ENCODE measurements at regions not wholly inside any gene's neighbourhood (a gene's known extent, or its start where the extent isn't known, plus 50 kb on each side); places are given as distances from the start of the nearest gene placed in this dataset.
"Not testable (repeated sequence)": the region's sequence is repeated elsewhere in the genome, so short reads cannot be mapped to it uniquely, and the experiment has no call there.

DNA sequence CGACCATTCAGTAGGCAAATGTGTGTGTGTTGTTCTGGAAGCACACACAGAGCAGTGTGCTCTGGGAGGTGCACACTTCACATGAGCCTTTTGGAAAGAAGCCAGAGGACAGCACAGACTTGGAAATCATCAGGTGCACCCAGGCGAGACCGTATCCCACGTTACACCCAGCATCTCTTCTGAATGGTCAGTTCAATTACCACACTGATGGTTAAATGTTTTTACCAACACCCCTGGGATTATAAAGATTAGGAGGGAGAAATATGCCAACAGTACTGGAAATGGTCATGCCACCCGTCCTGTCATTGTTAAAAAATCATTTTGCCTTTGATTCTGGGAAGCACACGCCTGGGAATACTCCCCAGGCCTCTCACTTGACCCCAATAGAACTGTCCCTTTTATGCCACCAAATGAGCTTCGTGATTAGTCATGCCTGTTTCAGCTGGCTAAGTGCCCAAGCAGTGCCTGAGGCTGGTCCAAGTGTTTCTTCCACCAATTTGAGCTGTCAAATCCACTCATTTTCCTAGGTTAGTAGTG is 183.7 kb downstream of the NRP2 start:
- no peak for DNase-seq (ENCODE audit: low read depth in 2 of 3, low spot score in 2 of 3)

- DNase-seq (ENCODE audit: low read depth in 2 of 3, low spot score in 2 of 3), result no peak
Observed at GRCh38 chr2:205865056-205865455, 182.8 kb downstream of the NRP2 start.

DNA sequence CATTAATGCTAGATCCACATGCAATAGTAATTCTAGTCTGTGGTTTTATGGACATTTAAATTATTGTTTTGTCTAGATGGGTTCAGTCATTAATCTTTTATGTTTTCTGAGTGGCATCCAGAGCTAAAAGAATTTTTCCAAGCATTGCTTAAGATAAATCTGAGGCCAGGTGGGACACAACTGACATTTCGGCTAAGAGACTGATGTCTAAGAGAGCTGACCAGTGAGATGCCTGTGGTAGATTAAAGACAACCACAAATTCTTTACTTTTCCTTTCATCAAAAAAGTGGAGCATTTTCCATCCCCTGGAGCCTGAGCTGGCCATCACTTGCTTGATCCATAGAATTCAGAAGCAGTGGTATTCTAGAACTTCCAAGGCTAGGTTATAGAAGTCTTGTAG is 182.2 kb downstream of the NRP2 start:
- DNase-seq (ENCODE audit: low read depth in 2 of 3, low spot score in 2 of 3), result no peak

DNA sequence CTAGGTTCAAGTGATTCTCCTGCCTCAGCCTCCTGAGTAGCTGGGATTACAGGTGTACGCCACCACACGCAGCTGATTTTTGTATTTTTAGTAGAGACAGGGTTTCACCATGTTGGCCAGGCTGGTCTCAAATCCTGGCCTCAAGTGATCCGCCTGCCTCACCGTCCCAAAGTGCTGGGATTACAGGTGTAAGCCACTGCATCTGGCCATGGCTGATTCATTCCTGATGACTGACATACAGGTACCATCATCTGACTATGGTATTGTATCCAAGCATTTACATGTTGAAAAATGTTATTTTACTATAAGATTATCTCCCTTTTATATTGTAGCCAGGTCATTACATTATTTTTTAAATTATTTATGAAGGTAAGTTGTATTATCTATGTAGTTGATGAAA is 180.5 kb downstream of the NRP2 start:
- DNase-seq (ENCODE audit: low read depth in 2 of 3, low spot score in 2 of 3), result not testable (repeated sequence)

- no peak for DNase-seq (ENCODE audit: low read depth in 2 of 3, low spot score in 2 of 3)
Observed at GRCh38 chr2:205860885-205861284, 178.6 kb downstream of the NRP2 start.

- DNase-seq (ENCODE audit: low read depth in 2 of 3, low spot score in 2 of 3), result no peak
Observed at GRCh38 chr2:205860181-205860580, 177.9 kb downstream of the NRP2 start.

DNA sequence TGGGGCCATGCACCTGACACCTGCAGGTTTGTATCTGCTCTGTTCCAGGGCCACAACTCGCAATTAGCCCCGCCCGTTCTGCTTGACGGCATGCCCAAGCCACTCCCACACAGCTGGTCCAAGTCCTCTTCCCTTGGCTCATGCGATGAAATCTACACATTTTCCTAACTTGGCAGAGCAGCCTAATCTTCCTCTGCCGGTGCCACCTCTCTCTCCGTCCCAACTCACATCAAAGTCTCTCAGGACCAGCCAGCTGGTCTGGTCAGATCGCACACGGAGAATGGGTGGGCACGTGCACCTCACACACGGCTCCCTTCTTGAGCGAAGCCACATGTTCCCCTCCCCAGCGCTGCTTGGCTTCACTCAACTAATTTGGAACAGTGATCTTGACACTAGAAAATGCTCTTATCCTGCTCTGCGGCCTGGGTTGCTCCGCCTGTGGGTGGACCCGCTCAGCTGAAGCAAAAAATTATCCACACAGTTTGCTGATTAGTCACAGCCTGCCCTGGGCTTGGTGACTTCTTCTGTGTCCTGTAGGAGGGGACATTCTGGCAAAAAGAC is 176.7 kb downstream of the NRP2 start:
- DNase-seq (ENCODE audit: low read depth in 2 of 3, low spot score in 2 of 3), result no peak

DNA sequence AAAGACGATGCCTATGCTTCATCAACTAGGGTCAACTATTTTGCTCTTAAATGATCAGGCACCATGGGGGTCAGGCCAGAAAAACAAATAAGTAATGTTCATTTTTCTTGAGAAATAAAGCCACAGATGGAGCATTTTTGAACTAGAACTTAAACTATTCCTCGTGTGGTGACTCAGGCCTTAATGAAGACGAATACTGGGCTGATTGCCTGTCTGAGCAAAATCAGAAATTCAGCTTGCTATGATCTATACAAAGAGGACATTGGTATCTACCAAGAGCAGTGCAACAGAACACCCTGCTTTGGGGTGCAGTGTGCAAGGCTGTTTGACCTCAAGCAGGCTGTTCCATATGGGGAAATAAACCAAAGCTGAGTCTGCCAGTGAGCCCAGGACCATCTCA is 176.0 kb downstream of the NRP2 start:
- no peak for DNase-seq (ENCODE audit: low read depth in 2 of 3, low spot score in 2 of 3)

GRCh38 chr2:205857520-205858237 is 175.4 kb downstream of the NRP2 start:
- DNase-seq (ENCODE audit: low read depth in 2 of 3, low spot score in 2 of 3), result no peak

DNA sequence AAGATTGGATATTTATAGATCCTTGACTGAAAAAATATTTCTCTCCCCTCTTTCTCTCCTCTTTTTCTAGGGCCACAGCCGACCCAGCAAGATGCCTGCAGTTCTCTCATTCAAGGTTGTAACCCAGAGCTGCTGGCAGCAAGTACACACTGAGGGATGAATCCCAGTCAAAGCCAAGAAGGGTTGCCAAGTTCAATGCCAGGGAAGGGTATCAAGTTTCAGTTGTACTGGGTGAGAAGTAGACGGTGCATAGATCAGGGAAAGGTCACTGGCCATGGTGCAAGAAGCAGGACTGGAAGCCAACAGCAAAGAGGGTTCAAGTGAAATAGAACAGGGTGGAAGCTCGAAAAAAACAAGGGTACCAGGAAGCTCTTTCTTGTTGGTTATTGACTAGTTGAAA is 170.2 kb downstream of the NRP2 start:
- no peak for DNase-seq (ENCODE audit: low read depth in 2 of 3, low spot score in 2 of 3)

DNA sequence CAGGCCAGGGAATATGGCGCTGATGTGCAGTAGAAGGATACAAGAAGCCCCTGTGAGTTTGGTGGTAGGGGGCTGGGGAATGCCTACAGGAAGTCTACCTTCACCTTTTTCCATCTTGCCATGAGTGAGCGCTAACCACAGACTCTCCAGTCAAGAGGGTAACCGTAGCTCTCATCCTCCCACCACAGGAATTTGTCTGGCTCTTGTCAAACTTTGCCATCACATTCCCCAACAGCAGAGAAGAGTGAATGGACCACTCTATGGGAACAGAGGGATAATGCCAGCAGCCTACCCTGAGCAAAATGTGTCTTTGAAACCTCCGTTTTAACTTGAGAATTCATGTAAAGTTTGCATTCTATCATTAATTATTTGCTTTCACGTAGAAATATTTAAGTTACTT is 168.3 kb downstream of the NRP2 start:
- DNase-seq (ENCODE audit: low read depth in 2 of 3, low spot score in 2 of 3), result no peak

DNA sequence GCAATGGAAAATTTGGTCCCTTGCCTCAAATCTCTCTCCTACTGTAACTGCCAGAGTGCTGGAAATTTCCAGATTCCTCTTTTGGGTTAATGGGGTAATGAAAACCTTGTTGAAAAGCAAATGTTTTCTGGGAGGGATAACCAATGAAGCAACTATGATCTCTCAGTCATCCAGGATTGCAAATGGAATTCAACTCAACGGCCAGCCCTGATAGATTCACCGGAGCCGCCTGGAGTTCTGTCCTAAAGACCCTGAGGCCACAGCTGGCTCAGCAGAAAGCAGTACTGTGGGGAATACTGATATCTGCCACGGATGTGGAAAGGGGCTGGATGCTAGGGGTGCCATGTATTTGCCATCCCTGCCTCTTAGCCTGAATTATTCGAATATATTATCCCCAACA is 167.8 kb downstream of the NRP2 start:
- no peak for DNase-seq (ENCODE audit: low read depth in 2 of 3, low spot score in 2 of 3)

GRCh38 chr2:205849136-205849535 is 166.8 kb downstream of the NRP2 start:
- DNase-seq (ENCODE audit: low read depth in 2 of 3, low spot score in 2 of 3), result no peak

DNA sequence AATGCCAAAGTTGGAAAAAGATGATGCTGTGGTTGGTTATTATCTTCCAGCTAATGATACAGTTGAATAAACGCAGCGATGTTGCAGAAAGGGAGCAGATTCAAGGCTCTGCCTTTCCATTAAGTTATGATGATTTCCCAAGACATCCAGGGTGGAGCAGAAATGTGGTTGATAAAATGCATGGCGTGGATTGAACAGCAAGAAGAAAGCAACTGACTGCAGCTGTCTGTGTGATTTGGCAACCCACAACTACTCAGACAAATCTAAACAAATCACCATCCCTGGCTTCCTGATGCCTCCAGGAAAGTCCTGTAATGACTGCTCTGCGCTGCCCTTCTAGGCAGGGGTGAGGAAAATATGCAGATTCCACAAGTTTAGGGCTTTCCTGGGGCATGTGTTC is 166.3 kb downstream of the NRP2 start:
- DNase-seq (ENCODE audit: low read depth in 2 of 3, low spot score in 2 of 3), result no peak

Data from activated CD8-positive, alpha-beta memory T cell treated with anti-CD3 and anti-CD28 coated beads for 48 hours (primary cell).